ENCODE measurements at regions not wholly inside any gene's neighbourhood (a gene's known extent, or its start where the extent isn't known, plus 50 kb on each side); places are given as distances from the start of the nearest gene placed in this dataset.

- ChIA-PET CTCF (ENCODE audit: low intra/inter-chr PET ratio) (no interaction called here), POLR2A (no interaction called here)
- TF ChIP-seq TEAD1 (CRISPR knock-in tag; IDR thresholded peaks at IDR 0.05), result no peak
- TF ChIP-seq KAT2B (IDR thresholded peaks at IDR 0.05; ENCODE audit: low read depth, low read length), result no peak
- TF ChIP-seq SIN3B (IDR thresholded peaks at IDR 0.05; ENCODE audit: low read depth), result no peak
- TF ChIP-seq ZBTB9 (CRISPR knock-in tag; IDR thresholded peaks at IDR 0.05), result no peak
- no peak for TF ChIP-seq ZNF232 (CRISPR knock-in tag; IDR thresholded peaks at IDR 0.05)
- TF ChIP-seq MAZ (CRISPR knock-in tag; conservative IDR thresholded peaks at IDR 0.05 in 1 of 2, IDR thresholded peaks at IDR 0.05 in 1 of 2), result no peak
- Histone ChIP-seq H3K9me1 (ENCODE audit: control insufficient read depth, insufficient read depth, low read length) (no peaks in the 10 kb centered on the region), H3K27me3 (ENCODE audit: control insufficient read depth in 2 of 2, insufficient read depth in 2 of 2, low read length in 2 of 2) (no peaks in the 10 kb centered on the region), H3K4me1 (replicated peaks in 1 of 2; ENCODE audit: control insufficient read depth in 2 of 2, insufficient read depth in 2 of 2, low read length in 2 of 2) (no peaks in the 10 kb centered on the region), H2AFZ (ENCODE audit: low read depth, low read length) (no peak overlapping the region), H3K79me2 (ENCODE audit: control insufficient read depth, insufficient read depth, low read length) (no peaks in the 10 kb centered on the region), H3K4me3 (no peak overlapping the region), H4K20me1 (replicated peaks; ENCODE audit: control insufficient read depth, insufficient read depth, low read length) (no peaks in the 10 kb centered on the region), H3K9me3 (replicated peaks; ENCODE audit: control insufficient read depth, insufficient read depth, low read depth, low read length) (no peaks in the 10 kb centered on the region), H3K9ac (ENCODE audit: insufficient read depth in 1 of 2, low read depth in 2 of 2, low read length in 2 of 2) (no peak overlapping the region), H3K27ac (ENCODE audit: extremely low read depth, low read depth, low read length) (no peak overlapping the region), H3K36me3 (ENCODE audit: control insufficient read depth, insufficient read depth, low read length) (no peaks in the 10 kb centered on the region), H3K4me2 (ENCODE audit: insufficient read depth, low read length) (no peak overlapping the region)
- ATAC-seq (no peak), FAIRE-seq (no peak), DNase-seq (ENCODE audit: extremely low read depth in 1 of 4, low spot score in 3 of 4) (no peak)
- BruUV-seq (replicated peaks), result no TSS peak
- in situ Hi-C loops (cut with MboI) (no loop called here), intact Hi-C loops (cut with micrococcal nuclease) (no loop called here)
- WGBS (ENCODE audit: insufficient coverage, low coverage, missing lambda C conversion rate), result 0% methylated on average over 7 of the region's 8 CpGs
Observed at GRCh38 chr12:17759982-17760381, 330.0 kb downstream of the RERGL start.
